ENCODE measurements at regions not wholly inside any gene's neighbourhood (a gene's known extent, or its start where the extent isn't known, plus 50 kb on each side); places are given as distances from the start of the nearest gene placed in this dataset.

DNA sequence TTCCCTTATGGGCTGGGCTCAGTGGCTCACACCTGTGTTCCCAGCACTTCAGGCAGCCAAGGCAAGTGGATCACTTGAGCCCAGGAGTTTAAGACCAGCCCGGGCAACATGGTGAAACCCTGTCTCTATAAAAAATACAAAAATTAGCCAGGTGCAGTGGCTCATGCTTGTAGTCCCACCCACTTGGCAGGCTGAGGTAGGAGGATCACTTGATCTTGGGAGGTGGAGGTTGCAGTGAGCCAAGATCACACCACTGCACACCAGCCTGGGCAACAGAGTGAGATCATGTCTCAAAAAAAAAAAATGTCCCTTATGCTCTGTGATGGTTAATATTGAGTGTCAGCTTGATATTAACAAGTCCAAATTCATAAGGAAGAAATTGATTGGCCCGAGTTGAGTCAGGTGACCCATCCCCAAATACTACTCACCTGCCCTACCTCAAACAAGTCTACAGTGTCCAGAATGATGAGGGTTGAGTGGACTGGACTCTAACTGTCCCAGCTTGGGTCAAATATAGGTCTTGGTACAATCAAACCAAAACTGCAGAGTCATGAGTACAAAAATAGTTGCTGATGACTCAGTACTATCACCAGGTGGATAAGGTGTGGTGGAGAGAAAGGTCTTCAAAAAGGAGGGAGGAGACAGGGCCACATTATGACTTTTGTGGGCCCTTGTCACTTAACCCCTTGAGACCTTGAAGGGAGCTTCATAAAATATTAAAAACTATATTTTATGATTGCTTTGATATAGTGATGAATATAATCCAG lies 161.0 kb downstream of the ZNF326 start:
- no peak overlapping the region for H3K4me3 ChIP-seq (ENCODE audit: low read depth, low read length)

DNA sequence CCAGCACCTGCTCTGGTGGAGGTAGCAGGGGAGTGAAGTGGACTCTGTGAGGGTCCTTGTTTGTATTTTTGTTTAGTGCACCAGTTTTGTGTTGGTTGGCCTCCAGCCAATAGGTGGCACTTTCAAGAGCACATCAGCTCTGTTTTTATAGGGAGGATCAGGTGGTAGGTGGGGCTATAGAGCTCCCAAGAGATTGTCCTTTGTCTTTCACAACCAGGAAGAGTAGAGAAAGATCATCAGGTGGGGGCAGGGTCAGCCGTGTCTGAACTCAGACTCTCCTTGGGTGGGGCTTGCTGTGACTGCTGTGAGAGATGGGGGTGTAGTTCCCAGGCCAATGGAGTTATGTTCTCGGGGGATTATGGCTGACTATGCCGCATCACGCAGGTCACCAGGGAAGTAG lies 159.8 kb downstream of the ZNF326 start:
- no peak overlapping the region for H3K4me3 ChIP-seq (ENCODE audit: low read depth, low read length)

DNA sequence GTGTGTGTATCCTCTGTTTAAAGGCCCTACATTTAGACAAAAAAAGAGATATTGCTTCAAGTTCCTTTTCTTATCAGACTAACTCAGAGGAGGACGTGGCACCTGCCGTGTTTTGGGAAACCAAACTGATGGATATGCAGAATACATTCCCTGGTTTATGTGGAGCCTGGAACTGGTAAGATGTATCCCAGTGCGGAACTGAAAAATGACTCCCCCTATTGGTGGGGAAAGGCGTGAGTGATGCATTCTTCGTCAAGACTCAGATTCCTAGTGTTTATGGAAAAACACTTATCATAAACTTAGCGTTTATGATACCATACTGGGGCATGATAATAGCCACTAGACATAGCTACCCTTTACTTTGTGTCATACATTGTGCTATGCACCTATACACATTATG lies 154.2 kb downstream of the ZNF326 start:
- H3K4me3 ChIP-seq (ENCODE audit: low read depth, low read length), result no peak overlapping the region

DNA sequence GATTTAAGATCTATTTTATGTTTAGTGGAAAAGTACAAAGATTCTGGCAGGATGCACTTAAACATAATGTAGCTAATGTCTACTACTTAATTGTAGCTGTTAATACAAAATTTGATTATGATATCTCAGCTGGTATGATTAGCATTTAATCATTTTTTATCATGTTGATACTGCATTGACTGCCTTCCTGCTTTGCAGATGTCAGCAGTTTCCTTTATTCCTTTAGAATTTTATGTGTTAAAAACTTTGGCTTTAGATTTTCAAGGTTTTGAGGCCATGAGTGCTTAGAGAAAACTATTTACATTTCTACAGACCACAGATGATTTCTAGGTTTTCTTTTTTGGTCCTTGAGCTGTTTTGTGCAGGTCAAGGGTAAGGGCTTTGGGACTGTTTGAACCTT lies 152.2 kb downstream of the ZNF326 start:
- H3K4me3 ChIP-seq (ENCODE audit: low read depth, low read length), result no peak overlapping the region

DNA sequence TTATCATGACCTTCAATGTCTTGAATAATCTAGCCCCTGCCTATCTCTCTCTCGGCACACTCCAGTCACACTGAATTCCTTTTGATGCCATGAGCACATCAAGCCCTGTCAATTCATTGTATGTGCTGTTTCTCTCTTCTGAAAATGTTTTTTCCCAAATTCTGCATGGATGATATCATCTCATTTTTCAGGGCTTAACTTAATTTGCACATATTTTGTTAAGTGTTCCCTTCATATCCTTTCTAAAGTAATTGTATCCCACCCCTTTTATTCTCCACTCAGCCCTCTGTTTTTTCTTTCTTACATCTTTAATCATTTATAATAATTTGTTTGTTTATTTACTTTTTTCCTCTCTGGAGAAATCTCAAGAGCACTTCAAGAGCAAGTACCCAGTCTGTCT lies 149.9 kb downstream of the ZNF326 start:
- H3K4me3 ChIP-seq (ENCODE audit: low read depth, low read length), result no peak overlapping the region

DNA sequence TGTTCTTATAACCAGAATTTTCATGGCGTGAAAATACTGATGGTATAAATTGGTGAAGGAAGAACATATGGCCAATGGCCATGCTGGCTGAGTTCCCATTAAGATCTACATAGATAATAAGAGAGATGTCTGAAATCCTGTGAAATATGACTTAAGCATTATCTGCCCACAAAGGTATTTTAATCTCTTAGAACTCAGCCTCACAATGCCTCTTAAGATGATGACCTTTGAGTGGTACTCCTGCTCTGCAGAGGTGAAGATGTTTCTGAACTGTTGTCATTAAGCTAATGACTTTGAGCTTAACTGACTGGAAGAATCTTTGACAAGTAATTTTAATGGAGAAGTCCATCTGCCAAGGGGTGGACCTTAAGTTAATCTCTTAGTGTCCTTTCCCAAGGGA lies 148.7 kb downstream of the ZNF326 start:
- H3K4me3 ChIP-seq (ENCODE audit: low read depth, low read length), result no peak overlapping the region

DNA sequence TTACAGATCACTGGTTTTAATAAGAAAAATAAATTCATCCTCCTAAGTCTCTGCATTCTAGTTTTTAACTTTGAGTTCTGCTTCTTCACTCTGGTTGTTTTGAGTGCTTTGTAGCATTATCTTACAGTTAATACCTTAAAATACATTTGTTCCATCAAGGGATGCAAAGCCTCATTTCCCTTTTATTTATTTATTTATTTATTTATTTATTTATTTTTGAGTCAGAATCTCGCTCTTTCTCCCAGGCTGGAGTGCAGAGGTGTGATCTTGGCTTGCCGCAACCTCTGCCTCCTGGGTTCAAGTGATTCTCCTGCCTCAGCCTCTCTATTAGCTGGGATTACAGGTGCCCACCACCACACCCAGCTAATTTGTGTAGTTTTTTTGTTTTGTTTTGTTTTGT lies 147.8 kb downstream of the ZNF326 start:
- H3K4me3 ChIP-seq (ENCODE audit: low read depth, low read length), result no peak overlapping the region

DNA sequence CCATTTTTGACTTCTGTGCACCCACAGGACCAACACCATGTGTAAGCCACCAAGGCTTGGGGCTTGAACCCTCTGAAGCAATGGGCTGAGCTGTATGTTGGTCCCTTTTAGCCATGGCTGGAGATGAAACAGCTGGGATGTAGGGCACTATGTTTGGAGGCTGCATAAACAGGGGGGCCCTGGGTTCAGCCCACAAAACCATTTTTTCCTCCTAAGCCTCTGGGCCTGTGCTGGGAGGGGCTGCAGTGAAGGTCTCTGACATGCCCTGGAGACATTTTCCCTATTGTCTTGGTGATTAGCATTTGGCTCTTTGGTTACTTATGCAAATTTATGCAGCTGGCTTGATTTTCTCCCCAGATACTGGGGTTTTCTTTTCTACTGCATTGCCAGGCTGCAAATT lies 144.9 kb downstream of the ZNF326 start:
- H3K4me3 ChIP-seq (ENCODE audit: low read depth, low read length), result no peak overlapping the region

DNA sequence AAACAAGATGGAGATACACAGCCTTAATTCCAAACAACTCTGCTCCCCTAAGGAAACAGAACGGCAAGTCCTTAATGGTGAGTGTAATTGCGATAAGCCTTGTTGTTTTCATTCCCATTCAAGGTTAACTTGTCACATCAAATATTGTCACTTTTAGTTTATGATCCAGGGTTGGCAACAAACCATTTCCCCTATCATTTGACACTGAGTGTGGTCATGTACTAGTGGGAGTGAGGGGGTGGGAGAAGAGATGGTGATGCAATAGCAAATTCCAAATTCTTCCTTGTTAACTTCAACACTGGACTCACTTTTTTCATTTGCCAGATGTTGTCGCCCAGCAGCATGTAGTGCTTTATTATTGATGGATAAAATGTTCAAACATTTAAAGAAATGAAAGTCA lies 140.4 kb downstream of the ZNF326 start:
- H3K4me3 ChIP-seq (ENCODE audit: low read depth, low read length), result no peak overlapping the region

DNA sequence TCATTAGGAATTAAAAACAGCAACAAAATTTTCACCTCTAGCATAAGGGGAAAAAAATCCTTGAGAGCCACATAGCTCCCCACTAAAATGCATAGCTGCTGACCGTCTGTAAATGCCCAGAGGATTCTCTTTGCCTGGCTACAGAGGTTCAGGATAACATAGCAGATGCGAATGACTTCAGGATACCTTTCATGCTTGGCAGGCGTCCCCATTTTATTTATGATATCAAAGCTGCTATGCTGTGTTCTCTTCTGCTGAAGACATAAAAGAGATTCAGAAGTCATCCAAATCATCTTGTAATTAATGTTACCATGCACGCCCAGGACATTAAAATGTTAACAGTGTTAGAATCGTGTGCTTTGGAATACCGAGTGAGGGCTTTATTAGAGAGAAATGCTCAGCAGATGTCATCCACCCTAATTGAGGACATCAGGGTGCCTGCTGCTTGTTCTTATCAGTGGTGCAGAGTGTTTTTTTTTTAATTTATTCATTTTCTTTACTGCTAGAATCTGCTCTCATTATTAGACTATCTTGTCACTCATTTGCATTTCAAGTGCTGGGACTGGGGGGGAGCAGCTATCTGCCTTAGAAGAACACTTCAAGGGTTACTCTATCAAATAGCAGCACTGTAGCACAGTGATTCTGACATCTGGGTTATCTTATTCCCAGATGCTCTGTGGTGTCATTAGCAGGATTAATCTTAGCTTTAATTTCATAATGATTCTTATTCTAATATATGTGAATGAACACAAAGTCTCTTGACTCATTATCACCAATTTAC lies 139.5 kb downstream of the ZNF326 start:
- H3K4me3 ChIP-seq (ENCODE audit: low read depth, low read length), result no peak overlapping the region

DNA sequence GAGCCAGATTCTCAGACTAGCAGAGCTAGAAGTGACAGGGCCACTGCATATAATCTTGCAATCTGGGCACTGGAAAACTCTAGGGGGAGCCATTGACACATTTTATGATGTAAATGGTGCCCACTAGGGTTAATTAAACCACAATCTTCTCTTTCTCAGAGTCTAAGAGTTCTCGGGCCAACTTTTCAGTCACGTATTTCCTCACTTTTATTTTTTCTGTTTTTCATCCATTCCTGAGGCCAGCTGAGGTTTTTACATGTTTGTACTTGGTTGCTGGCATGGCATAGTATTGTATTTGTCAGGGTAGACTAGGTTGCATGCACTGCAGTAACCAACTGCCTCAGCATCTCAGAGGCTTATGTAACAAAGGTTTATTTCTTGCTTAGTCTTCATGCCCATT lies 138.2 kb downstream of the ZNF326 start:
- H3K4me3 ChIP-seq (ENCODE audit: low read depth, low read length), result no peak overlapping the region

DNA sequence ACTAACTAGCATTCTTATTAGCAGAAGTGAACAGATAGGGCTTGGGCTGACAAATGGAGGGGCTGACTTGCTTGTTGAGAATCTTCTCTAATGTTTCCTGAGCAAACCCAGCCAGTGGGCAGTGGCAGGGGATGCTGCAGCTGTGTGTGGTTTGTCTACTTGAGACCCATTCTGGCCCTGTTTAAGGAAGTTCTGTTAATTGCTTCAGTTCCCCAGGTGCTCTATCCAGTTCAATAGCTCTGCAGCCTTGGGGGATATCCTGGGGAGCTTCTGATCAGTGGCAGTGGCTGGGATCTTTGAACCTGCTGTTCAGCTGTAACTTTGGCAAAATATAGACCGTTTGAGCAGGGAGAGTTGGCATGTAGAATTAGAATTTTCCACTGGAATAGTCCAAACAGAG lies 137.4 kb downstream of the ZNF326 start:
- H3K4me3 ChIP-seq (ENCODE audit: low read depth, low read length), result no peak overlapping the region

DNA sequence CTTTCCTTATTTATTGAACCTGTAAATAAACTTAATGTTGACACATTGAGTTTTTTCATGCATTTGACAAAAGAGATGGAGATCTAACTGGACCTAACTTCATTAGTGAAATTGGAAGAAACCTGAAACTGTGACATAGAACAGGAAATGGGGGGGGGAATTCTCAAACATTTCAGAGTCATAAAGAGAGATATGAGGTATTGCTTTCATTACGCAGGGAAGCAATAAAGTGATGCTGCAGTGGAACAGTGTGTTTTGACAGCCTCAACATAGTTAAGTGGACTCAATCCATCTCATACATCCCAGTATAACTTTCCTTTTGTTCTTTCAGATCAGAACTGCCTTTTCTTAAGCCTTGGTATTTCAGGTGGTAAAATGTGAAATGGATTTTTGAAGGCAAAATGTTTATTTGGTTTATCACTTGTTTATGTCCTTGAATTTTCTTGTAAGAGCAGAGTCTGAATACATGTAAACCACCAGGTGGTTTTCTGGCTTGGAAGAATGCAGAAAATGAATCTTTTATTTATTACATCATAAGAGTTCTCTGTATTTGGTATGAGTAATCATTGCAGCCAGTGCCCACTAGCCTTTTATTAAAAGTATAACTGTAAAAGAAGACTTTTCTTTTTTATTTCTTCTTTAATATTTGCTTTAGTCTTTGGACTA lies 132.5 kb downstream of the ZNF326 start:
- no peak overlapping the region for H3K4me3 ChIP-seq (ENCODE audit: low read depth, low read length)

DNA sequence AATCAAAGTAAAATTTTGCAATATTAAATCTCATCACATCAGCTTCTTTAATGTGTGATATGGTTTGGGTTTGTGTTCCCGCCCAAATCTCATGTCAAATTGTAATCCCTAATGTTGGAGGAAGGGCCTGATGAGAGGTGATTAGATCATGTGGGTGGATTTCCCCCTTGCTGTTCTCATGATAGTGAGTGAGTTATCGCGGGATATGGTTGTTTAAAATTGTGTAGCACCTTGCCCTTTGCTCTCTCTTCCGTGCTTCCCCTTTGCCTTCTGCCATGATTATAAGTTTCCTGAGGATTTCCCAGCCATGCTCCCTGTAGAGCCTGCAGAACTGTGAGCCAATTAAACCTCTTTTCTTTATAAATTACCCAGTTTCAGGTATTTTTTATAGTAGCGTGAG lies 131.9 kb downstream of the ZNF326 start:
- no peak overlapping the region for H3K4me3 ChIP-seq (ENCODE audit: low read depth, low read length)

DNA sequence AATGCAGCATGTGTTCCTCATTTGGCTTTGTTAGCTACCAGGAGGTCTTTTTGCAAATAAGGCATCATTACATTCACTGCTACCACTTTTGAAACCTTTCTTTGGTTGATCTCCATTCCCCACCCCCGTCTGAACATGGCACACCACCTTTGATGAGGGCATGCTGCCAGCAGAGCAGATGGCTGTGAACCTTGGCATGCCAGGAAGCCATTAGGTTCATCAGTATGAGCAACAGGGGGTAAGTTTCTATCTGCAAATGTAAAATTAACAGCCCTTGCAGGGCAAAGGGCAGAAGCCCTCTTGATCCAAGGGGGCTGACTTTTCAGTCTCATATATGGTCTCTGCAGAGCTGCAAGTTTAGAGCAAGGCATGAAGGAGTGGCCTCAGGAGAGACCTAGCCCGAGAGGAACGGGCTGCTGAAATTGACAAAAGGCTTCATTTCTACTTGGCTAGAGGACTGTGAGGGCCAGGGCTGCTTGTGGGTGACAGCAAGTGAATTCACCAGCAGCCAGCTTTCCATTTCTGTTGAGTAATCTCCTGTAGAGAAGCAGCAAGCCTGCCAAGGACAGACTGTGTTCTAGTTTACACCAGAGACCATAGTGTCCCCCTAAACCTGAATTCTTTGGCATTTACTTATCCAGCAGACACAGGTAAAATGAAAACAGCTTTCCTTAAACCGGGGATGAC lies 127.9 kb downstream of the ZNF326 start:
- H3K4me3 ChIP-seq (ENCODE audit: low read depth, low read length), result no peak overlapping the region

DNA sequence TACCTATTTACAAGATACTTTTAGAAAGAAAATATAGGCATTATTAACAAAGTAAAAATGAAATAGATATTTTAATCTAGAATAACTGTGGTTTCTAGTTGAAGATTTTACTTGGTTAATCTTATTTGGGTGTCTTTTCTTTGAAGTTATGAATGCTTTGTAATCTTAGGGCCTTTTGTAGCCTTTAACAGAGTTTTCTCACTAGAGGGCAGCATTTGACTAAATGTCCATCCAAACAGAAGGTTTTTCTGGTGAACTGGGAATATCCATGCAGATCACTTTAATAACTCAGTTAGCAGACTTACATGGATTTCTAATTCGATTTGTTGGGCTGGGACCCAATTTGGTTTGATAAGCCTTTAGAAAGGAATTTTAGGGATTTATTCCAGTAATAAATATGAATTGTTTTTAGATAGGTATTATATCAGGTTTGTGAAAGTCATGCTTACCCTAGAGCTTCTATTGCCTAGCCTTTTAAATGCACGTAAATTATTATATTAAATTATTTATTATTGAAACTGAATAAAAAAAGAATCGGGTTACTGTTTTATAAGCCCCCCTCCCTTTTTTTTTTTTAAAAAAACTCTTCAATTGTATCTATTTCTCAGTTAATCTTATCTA lies 119.7 kb downstream of the ZNF326 start:
- H3K4me3 ChIP-seq (ENCODE audit: low read depth, low read length), result no peak overlapping the region

DNA sequence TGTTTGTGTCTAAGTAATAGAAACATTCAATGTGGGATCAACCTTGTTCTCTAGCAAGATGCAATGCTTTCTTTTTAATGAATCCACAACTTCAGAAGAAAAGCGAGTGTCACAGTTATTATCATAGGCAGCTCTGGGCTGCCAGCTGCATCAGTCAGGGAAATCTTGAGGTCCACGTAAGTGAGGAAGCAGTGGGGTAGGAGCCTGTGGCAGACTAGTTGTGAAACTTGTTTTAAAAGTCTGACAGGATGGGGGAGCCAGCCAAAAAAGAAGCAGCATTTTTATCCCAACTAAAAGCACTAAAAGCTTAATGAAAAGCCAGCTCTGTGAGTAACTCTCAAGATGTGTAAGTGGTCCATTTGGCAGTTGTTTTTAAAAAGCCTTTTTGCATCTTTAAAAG lies 113.1 kb downstream of the ZNF326 start:
- H3K4me3 ChIP-seq (ENCODE audit: low read depth, low read length), result no peak overlapping the region

DNA sequence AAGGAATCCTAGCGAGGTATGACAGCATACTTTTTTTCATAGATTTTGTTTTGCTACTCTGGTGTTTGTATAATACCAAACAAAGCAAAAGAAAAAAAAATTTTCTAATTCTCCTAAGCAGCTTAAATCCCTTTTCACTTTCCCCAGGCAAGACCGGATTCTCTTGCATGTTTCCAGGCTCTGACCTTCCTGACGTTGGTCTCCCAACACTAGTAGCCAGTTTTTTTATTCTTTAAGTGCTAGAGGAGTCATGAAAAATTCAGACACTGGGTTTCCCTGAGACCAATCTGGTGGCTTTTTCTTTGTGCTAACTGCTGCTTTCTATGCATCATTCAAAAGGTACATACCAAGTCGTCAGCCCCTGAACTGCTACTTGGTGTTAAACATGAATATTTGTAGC lies 111.4 kb downstream of the ZNF326 start:
- no peak overlapping the region for H3K4me3 ChIP-seq (ENCODE audit: low read depth, low read length)

DNA sequence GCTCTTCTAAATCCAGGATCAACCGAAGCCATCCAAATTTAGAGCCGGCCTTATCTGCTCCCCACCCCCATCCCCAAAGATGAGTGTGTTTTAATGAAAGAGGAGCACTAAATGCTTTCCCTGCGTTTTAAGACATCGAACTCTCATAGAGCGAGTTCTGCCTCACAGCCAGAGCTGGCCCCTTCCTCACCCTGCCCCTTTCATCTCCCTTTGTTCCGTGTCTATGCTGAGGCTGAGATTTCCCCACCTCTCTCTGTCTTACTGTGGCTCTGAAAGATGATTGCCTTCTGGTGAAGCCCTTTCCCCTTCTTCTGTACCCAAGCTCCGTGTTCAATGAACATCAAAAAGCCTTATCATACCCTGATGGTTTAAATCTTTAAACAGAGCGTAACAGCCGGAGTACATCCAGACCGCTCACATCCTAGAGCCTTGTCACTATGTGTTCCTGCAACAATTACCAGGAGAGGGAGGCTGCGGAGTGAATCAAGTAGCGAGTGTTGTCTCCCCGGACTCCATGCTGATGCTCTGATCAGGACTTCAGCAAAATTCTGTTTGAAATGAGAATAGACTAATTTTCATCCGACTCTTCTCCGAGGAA lies 110.1 kb downstream of the ZNF326 start:
- no peak overlapping the region for H3K4me3 ChIP-seq (ENCODE audit: low read depth, low read length)

DNA sequence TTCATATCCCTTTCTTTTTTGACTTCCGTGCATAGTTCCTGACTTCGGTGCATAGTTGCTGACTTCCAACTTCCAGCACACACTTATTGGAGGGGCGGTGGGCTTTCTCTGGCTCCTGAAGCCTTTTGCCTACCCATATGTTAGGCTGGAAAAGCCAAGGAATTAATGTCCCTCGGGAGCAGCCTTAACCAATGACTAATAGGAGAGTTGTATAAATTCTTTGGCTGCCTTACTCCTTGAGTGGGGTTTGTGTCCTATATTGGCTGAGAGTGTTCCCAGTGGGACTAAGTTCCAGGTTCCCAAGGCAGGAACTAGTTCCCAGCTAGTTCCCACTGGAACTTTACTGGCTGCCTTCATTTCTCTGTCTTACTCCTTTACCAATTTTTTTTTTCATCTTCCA lies 105.7 kb downstream of the ZNF326 start:
- no peak overlapping the region for H3K4me3 ChIP-seq (ENCODE audit: low read depth, low read length)

DNA sequence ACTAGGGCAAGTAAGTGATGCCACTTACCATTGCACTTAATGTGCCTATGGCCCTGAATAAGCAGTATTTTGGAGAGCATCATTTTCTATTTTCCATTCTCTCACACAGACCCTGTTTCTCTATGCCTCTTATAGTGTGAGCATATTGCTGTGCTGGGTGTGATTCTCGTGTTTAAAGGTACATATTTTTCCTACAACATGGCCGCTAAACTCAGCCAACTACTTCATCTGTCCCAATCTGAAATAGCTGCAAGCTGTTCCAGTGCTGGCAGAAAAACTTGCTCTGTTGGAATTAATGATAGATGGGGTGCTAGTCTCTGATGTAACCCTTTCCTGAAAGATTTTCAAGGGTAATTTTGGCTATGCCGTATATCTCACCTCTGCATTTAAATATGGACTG lies 97.5 kb downstream of the ZNF326 start:
- no peak overlapping the region for H3K4me3 ChIP-seq (ENCODE audit: low read depth, low read length)

Measured in iPS-11a (cell line).